Inflammatory macrophage (primary cell): ENCODE measurements at regions not wholly inside any gene's neighbourhood (a gene's known extent, or its start where the extent isn't known, plus 50 kb on each side); places are given as distances from the start of the nearest gene placed in this dataset.
A peak's percentile ranks its signal among the peaks of the same experiment; 100 is the strongest.

Experiments used
- DNase-seq, 2 donors: peaks; one replicate each; pipeline ENCODE4 v3.0.0-alpha.2; 2020 to 2022

DNA sequence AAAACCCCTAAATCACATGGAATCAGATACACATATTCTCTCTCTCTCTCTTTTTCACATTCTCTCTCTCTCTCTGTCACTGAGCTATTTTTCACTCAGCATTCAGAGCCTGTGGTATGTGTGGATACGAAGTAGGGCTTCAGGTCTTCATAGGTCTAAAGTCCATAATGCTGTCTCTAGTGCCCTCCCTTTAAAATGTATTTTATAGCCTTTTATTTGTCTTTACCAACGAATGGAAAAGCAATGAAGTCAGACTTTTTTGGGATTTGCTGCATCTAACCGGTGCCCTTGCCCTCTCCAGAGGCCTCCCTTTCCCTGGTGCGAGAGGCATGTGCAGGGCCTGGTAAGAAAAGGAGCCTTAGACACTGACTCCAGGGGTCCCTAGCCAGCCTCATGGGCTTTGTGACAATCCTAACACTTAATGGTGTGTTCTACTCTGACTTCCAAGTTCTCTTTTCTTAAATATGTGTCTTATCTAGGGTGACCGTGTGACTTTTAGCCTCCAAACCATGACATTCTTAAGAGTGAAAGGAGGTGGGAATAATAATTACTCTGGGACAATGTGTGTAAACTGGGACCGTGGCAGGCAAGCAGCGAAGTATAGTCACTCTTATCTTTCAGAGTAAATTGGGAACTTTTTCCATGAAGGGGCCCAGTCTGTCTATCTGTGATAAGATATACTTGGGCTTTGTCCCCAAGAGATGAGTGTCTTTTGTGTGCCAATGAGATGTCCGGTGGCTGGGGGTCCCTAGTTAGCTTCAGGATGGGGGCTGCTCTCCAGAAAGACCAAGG lies 101.1 kb downstream of the B3GNT2 start:
- no peak for DNase-seq

DNA sequence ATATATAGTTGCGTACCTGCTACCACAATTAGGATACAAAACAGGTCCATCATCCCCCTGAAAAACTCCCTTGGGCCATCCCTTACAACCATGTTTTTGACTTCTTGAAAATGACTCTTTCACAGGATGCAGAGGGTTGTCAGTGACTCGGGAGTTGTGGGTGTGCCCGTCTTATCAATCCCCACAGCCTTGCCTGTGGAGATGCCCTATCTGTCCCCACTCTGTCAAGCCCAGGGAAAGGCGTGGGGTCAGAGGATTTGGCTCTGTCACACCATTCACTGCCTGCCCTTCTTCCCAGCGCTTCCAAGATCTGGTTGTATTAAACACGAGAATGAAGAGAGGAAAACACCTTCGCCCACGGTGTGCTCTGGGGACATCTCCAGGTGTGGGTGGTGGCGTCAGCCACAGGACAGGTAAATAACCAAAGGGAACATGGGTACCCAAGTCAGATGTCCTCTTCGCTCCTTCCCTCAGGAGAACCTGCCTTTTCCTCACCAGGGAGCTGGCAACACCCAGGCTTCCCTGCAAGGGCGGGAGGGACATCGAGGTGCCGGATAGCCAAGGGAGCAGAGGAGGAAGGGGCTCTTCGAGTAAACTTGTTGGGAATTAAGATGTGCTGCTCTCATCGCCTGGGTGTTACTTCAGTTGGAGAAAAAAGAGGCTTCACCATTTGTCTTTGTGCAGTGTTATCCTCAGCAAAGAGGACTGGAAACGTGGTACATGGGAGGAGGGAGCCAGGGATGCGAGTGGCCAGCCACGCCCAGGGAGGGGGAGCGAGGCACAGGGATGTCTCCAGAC lies 100.3 kb downstream of the B3GNT2 start:
- DNase-seq: no peak

DNA sequence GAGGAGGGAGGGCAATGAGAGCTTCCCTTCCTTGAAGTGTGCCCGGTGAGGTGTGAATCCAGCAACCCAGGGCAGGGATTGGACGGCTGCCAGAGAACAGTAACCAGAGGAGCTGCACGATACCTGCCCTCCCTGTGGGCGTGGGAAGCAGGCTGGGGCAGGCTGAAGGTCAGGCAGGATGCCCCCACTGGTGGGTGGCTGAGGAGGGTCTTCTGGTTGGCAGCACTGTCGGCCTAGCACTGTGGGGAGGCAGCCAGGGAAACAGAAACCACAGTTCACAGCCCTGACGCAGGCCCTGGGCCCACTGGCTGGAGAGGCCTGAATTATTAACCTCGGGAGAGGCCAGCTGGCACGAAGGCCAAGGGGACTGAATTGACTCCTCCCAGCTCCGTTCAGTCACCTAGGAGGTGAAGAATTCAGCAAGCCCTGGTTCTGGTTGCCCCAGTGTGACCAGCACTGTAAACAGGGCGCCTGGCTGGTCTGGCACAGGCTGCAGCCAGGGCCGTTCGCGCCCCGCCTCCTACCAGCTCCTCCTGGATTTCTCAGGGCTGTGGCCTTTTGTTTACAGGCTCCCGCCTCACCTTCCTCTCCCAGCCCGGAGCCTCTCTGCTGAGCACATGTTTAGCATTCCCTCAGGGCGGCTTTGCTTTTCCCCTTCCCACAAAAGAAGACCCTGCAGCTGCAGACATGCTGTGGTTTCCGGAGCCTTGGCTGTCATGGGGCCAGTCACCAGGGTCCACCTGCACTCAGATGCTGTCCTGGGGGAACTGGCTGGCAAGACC lies 97.8 kb downstream of the B3GNT2 start:
- DNase-seq: no peak

DNA sequence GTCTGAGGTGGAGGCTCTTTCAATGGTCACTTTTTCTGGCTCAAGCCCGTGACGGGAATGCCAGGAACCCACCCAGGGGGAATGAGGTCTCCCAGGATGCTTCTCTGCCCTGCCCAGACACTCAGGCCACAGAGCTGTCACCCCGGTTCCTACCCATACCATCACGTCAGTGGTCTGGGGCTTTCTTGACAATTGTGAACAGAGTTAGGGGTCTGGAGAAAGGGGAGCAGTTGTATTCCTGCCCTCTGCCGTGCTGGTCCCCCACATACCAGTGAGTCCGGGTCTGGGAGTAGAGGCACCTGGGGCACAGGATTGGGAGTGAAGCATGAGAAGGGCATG lies 97.2 kb downstream of the B3GNT2 start:
- no peak for DNase-seq

DNA sequence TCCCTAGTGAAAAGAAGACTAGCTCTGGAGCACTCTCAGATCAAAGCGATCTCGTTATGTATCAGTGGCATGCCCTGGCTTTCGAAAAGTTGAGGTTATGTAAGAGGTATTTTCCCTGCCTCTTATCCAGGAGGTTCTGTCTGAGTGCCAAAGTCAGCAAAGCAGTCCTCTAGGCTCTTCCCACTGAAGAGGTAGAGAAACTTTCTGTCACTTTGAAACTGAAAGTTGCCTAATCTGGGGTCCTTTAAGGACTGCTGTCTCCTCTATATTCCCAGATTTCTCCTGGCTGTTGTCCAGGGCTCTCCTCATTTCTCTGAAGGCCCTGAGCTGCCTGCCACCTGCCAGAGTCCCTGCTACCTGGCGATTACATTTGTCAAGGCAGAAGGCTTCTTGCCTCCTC lies 96.3 kb downstream of the B3GNT2 start:
- DNase-seq: no peak

DNA sequence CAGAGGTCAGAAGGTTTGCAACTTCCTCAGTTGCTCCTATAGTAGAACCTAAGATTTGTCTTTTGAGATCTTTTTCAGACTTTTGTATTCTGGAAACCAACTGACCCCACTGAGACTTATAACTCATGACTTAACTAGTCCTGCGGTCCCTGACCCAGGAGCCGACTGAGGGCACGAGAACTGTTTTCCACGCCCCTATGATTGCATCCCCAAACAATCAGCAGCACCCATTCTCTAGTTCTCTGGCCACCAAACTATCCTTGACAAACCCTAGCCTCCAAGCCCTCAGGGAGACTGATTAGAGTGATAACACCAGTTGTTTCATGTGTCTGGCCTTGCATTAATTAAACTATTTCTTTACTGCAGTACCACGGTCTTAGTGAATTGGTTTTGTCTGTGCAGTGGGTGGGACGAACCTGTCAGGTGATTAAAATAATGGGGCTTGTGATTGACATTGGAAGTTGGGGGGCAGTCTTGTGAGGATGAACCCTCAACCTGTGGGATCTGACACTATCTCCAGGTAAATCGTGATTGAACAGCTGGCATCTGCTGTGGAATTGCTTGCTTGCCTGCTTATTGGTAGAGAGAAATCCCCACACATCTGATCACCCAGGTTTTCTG lies 95.7 kb downstream of the B3GNT2 start:
- no peak for DNase-seq

DNA sequence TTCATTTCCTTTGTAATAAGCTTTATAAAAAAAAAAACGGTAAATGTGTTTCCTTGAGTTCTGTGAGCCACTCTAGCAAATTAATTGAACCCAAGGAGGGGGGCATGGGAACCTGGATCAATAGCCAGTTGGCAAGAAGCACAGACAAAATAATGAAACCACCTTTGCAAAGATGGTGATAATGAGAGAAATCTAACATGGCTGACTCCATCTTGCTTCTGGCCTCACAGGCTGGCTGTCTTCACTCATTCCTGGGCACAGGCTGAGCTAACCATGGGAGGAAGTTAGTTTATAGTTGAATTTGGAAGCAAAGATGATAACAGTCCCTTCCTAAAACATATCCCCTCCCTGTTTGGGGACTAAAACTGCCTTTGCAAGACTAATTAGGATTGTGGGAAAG lies 95.1 kb downstream of the B3GNT2 start:
- DNase-seq: no peak

DNA sequence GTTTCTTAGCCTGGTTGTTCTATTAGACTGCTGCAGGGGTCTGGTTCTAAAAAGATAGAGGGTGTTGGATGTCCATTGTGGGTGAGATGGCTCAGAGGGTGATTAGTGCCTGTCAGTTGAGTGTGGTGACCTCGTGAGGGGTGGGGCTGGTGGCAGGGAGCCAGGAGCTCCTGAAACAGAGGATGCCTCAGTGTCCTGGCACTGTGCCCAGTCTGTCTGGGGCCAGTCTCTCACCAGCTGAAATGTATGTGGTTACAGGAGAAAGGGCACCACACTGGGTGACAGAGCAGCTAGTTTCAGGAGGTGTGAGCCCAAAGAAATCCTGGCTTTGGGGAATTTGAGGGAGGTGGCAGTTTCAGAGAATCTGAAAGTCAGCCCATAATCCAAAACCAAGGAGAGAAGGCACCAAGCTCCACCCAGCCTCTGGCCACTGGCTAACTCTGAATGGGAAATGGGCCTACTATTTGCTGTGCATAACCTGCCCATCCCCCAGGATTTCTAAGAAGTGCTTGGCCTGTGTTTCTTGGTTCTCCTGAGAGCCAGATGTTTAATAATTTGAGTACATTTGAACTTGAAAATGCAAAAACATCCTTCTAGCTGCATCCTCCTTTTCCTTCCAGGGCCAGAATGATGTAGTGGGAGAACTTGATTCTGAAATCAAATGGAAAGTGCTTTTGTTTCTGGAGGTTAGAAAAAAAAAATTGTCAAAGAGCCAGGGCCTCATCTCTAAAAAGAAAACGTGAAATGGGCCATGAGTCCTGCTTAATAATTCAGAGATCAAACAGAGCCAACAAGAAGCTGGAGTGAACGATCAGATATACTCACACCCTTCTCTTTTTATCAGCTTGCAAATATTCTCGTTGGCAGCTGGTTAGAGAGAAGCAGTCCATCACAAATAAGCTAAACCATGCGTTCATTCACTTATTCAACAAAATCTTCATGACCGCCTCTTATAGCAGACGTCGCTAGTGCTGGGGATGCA lies 92.3 kb downstream of the B3GNT2 start:
- peak; percentile 77 to 94 for DNase-seq

DNA sequence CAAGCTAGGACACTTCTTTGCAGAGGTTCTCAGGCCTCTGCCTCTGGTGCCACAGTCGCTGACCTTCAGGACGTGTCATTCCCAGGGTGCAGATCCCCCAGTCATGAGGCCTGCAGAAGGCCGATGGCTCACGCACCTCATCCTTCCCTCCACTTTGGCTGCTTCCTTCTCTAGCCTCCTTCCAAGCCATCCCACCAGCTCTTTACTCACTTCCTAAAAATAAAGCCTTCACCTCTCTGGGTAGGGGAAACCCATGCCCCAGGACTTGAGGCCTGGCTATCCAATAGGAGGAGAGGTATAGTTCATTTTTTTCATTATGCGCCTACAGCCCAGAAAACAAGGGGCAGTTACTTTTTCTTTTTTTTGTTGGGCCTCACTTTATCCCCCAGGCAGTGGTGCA lies 91.4 kb downstream of the B3GNT2 start:
- DNase-seq: peak; percentile 69 to 81

DNA sequence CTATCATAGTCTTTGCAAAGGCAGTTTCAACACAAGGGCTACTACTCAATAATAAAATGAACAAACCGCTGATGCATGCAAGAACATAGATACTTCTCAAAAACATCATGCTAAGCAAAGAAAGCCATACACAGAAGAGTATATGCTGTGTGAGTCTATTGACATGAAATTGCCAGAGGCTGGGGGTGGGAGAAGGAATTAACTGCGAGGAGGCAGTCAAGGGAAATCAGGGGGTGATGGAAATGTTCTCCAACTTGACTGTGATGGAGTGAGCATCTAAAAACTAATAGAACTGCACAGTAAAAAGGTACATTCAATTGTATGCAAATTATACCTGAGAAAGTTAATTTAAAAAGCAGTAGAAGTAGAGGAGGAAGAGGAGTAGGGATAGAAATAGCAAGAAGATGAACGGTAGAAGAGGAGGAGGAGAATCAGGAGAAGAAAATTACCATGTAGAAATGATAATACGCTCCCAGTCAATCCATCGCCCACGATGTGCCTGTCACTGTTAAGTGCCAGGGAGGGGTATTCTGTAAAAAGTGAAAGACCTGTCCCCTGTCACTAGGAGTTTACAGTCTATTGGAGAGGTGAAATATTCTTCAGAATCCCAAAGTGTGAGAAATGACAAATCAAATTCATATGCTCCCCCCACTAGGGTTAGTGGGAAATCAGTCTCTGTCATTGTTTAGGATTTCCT lies 90.3 kb downstream of the B3GNT2 start:
- DNase-seq: no peak

DNA sequence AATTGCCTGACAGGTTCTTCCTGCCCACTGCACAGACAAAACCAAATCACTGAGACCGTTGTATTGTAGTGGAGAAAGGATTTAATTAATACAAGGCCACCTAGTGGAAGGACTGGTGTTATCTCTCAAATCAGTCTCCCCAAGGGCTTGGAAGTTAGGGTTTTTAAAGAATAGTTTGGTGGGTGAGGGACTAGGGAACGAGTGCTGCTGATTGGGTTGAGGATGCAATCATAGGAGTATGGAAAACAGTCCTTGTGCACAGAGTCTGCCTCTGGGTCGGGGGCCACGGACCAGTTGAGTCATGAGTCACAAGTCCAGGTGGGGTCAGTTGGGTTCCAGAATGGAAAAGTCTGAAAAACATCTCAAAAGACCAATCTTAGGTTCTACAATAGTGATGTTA lies 89.1 kb downstream of the B3GNT2 start:
- no peak for DNase-seq

DNA sequence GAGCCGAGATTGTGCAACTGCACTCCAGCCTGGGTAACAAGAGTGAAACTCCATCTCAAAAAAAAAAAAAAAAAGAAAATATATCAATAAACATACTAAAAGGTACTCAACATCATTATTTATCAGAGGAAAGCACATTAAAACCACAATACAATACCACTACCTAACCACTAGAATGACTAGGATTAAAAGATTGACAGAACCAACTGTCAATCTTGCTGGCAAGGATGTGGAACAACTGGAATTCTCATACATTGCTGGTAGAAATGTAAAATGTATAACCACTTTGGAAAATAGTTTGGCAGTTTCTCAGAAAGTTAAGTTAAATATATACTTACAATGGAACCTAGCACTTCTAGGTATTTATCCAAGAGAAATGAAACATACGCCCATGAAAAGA lies 88.6 kb downstream of the B3GNT2 start:
- no peak for DNase-seq

DNA sequence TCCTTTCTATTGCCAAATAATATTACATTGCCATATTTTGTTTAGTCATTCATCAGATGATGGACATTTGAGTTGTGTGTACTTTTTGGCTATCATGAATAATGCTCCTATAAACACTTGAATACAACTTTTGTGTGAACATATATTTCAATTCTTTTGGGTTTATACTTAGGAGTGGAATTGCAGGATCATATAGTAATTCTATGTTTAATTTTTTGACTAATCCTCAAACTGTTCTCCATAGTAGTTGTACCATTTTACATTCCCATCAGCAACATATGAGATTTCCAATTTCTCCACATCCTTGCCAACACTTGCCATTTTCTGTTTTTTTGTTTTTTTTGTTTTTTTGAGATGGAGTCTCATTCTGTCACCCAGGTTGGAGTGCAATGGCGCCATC lies 87.2 kb downstream of the B3GNT2 start:
- DNase-seq: no peak

DNA sequence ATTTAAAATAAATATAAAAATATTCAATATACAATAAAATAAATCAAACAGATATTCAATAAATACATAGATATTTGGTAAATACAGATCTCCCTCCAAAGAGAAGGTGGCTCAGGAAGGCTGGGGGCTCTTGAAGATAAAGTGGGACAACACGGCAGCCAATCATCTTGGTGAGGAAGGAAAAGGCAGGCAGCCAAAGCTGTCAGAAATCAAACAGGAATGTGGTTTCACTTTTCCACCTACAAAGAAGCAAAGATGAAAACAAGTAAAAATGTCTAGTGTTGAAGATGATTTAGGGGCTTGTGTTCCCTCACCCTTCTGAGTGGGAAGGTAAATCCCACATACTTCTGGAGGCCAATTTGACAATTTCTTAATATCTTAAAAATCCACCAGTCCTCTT lies 85.7 kb downstream of the B3GNT2 start:
- no peak for DNase-seq

DNA sequence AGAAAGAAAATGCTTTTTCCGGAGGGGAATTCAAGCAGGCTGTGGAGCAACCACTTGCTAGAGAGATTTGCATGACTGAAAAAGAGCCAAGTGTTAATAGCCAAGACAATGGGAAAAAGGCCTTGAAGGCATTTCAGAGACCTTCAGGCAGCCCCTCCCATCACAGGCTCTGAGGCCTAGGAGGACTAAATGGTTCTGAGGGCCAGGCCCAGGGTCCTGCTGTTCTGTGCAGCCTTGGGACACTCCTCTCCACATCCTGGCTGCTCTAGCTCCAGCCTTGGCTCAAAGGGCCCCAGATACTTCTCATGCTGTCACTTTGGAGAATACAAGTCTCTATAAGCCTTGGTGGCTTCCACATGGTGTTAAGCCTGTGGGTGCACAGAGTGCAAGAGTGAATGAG lies 81.8 kb downstream of the B3GNT2 start:
- DNase-seq: no peak
